ENCODE measurements at regions not wholly inside any gene's neighbourhood (a gene's known extent, or its start where the extent isn't known, plus 50 kb on each side); places are given as distances from the start of the nearest gene placed in this dataset.

- H3K9ac ChIP-seq (ENCODE audit: low read length), result no peak overlapping the region
- no peaks in the 10 kb centered on the region for H3K9me3 ChIP-seq (ENCODE audit: control insufficient read depth, insufficient read depth, low read depth, low read length)
- H3K36me3 ChIP-seq (ENCODE audit: control insufficient read depth, insufficient read depth, low read length), result no peaks in the 10 kb centered on the region
- H3K4me3 ChIP-seq (ENCODE audit: low read depth, low read length), result no peak overlapping the region
- H3K27me3 ChIP-seq (ENCODE audit: control insufficient read depth, insufficient read depth, low read length), result no peaks in the 10 kb centered on the region
- H3K4me1 ChIP-seq (ENCODE audit: control insufficient read depth, insufficient read depth, low read length), result no peaks in the 10 kb centered on the region
- no peak overlapping the region for H3K27ac ChIP-seq (ENCODE audit: low read depth, low read length)
Measured at GRCh38 chr4:31134720-31135119, 414.6 kb downstream of the PCDH7 start.

- Histone ChIP-seq H3K4me3 (ENCODE audit: low read depth, low read length) (no peak overlapping the region), H3K27me3 (ENCODE audit: control insufficient read depth, insufficient read depth, low read length) (no peaks in the 10 kb centered on the region), H3K4me1 (ENCODE audit: control insufficient read depth, insufficient read depth, low read length) (no peaks in the 10 kb centered on the region), H3K9ac (ENCODE audit: low read length) (no peak overlapping the region), H3K27ac (ENCODE audit: low read depth, low read length) (no peak overlapping the region), H3K9me3 (ENCODE audit: control insufficient read depth, insufficient read depth, low read depth, low read length) (no peaks in the 10 kb centered on the region), H3K36me3 (ENCODE audit: control insufficient read depth, insufficient read depth, low read length) (no peaks in the 10 kb centered on the region)
Measured at GRCh38 chr4:31139767-31140166, 419.6 kb downstream of the PCDH7 start.

- no peaks in the 10 kb centered on the region for H3K36me3 ChIP-seq (ENCODE audit: control insufficient read depth, insufficient read depth, low read length)
- H3K4me1 ChIP-seq (ENCODE audit: control insufficient read depth, insufficient read depth, low read length), result no peaks in the 10 kb centered on the region
- H3K4me3 ChIP-seq (ENCODE audit: low read depth, low read length), result no peak overlapping the region
- H3K9ac ChIP-seq (ENCODE audit: low read length), result no peak overlapping the region
- no peak overlapping the region for H3K27ac ChIP-seq (ENCODE audit: low read depth, low read length)
- H3K27me3 ChIP-seq (ENCODE audit: control insufficient read depth, insufficient read depth, low read length), result no peaks in the 10 kb centered on the region
- no peaks in the 10 kb centered on the region for H3K9me3 ChIP-seq (ENCODE audit: control insufficient read depth, insufficient read depth, low read depth, low read length)
Measured at GRCh38 chr4:31141095-31141831, 421.1 kb downstream of the PCDH7 start.

- Histone ChIP-seq H3K4me3 (ENCODE audit: low read depth, low read length) (no peak overlapping the region), H3K9ac (ENCODE audit: low read length) (no peak overlapping the region), H3K9me3 (ENCODE audit: control insufficient read depth, insufficient read depth, low read depth, low read length) (no peaks in the 10 kb centered on the region), H3K27me3 (ENCODE audit: control insufficient read depth, insufficient read depth, low read length) (no peaks in the 10 kb centered on the region), H3K4me1 (ENCODE audit: control insufficient read depth, insufficient read depth, low read length) (no peaks in the 10 kb centered on the region), H3K27ac (ENCODE audit: low read depth, low read length) (no peak overlapping the region), H3K36me3 (ENCODE audit: control insufficient read depth, insufficient read depth, low read length) (no peaks in the 10 kb centered on the region)
Measured at GRCh38 chr4:31141832-31142142, 421.6 kb downstream of the PCDH7 start.

- no peak overlapping the region for H3K4me3 ChIP-seq (ENCODE audit: low read depth, low read length)
- no peaks in the 10 kb centered on the region for H3K27me3 ChIP-seq (ENCODE audit: control insufficient read depth, insufficient read depth, low read length)
- H3K36me3 ChIP-seq (ENCODE audit: control insufficient read depth, insufficient read depth, low read length), result no peaks in the 10 kb centered on the region
- H3K9me3 ChIP-seq (ENCODE audit: control insufficient read depth, insufficient read depth, low read depth, low read length), result no peaks in the 10 kb centered on the region
- H3K9ac ChIP-seq (ENCODE audit: low read length), result no peak overlapping the region
- no peak overlapping the region for H3K27ac ChIP-seq (ENCODE audit: low read depth, low read length)
- peaks cover 12% of the 10 kb centered on the region; the same call in 1 of the 2 replicates for H3K4me1 ChIP-seq (ENCODE audit: control insufficient read depth, insufficient read depth, low read length)
Measured at GRCh38 chr4:31146366-31146765, 426.2 kb downstream of the PCDH7 start.

GRCh38 chr4:31148990-31149389 is 428.8 kb downstream of the PCDH7 start:
- Histone ChIP-seq H3K4me3 (ENCODE audit: low read depth, low read length) (no peak overlapping the region), H3K9ac (ENCODE audit: low read length) (no peak overlapping the region), H3K9me3 (ENCODE audit: control insufficient read depth, insufficient read depth, low read depth, low read length) (no peaks in the 10 kb centered on the region), H3K27ac (ENCODE audit: low read depth, low read length) (no peak overlapping the region), H3K36me3 (ENCODE audit: control insufficient read depth, insufficient read depth, low read length) (no peaks in the 10 kb centered on the region), H3K4me1 (ENCODE audit: control insufficient read depth, insufficient read depth, low read length) (peaks cover 12% of the 10 kb centered on the region; the same call in 1 of the 2 replicates), H3K27me3 (ENCODE audit: control insufficient read depth, insufficient read depth, low read length) (no peaks in the 10 kb centered on the region)

- H3K9ac ChIP-seq (ENCODE audit: low read length), result no peak overlapping the region
- H3K4me1 ChIP-seq (ENCODE audit: control insufficient read depth, insufficient read depth, low read length), result no peaks in the 10 kb centered on the region
- no peaks in the 10 kb centered on the region for H3K27me3 ChIP-seq (ENCODE audit: control insufficient read depth, insufficient read depth, low read length)
Measured at GRCh38 chr4:31156221-31156620, 436.1 kb downstream of the PCDH7 start.

GRCh38 chr4:31160146-31160545 is 440.0 kb downstream of the PCDH7 start:
- H3K27ac ChIP-seq (ENCODE audit: low read depth, low read length), result no peak overlapping the region
- no peaks in the 10 kb centered on the region for H3K9me3 ChIP-seq (ENCODE audit: control insufficient read depth, insufficient read depth, low read depth, low read length)
- H3K4me1 ChIP-seq (ENCODE audit: control insufficient read depth, insufficient read depth, low read length), result no peaks in the 10 kb centered on the region
- H3K27me3 ChIP-seq (ENCODE audit: control insufficient read depth, insufficient read depth, low read length), result no peaks in the 10 kb centered on the region
- no peaks in the 10 kb centered on the region for H3K36me3 ChIP-seq (ENCODE audit: control insufficient read depth, insufficient read depth, low read length)
- H3K9ac ChIP-seq (ENCODE audit: low read length), result no peak overlapping the region
- no peak overlapping the region for H3K4me3 ChIP-seq (ENCODE audit: low read depth, low read length)

More at GRCh38 chr4:31156221-31156620, 436.1 kb downstream of the PCDH7 start:
- Histone ChIP-seq H3K27ac (ENCODE audit: low read depth, low read length) (no peak overlapping the region), H3K4me3 (ENCODE audit: low read depth, low read length) (no peak overlapping the region), H3K9me3 (ENCODE audit: control insufficient read depth, insufficient read depth, low read depth, low read length) (no peaks in the 10 kb centered on the region), H3K36me3 (ENCODE audit: control insufficient read depth, insufficient read depth, low read length) (no peaks in the 10 kb centered on the region)

GRCh38 chr4:31169846-31170245 is 449.7 kb downstream of the PCDH7 start:
- Histone ChIP-seq H3K27ac (ENCODE audit: low read depth, low read length) (no peak overlapping the region), H3K4me3 (ENCODE audit: low read depth, low read length) (no peak overlapping the region), H3K36me3 (ENCODE audit: control insufficient read depth, insufficient read depth, low read length) (no peaks in the 10 kb centered on the region), H3K9ac (ENCODE audit: low read length) (no peak overlapping the region), H3K9me3 (ENCODE audit: control insufficient read depth, insufficient read depth, low read depth, low read length) (no peaks in the 10 kb centered on the region), H3K27me3 (ENCODE audit: control insufficient read depth, insufficient read depth, low read length) (no peaks in the 10 kb centered on the region), H3K4me1 (ENCODE audit: control insufficient read depth, insufficient read depth, low read length) (no peaks in the 10 kb centered on the region; the same call in 1 of the 2 replicates)

GRCh38 chr4:31171362-31171761 is 451.2 kb downstream of the PCDH7 start:
- H3K9me3 ChIP-seq (ENCODE audit: control insufficient read depth, insufficient read depth, low read depth, low read length), result no peaks in the 10 kb centered on the region
- H3K4me3 ChIP-seq (ENCODE audit: low read depth, low read length), result no peak overlapping the region
- no peaks in the 10 kb centered on the region for H3K36me3 ChIP-seq (ENCODE audit: control insufficient read depth, insufficient read depth, low read length)
- H3K9ac ChIP-seq (ENCODE audit: low read length), result no peak overlapping the region
- no peaks in the 10 kb centered on the region; the same call in 1 of the 2 replicates for H3K4me1 ChIP-seq (ENCODE audit: control insufficient read depth, insufficient read depth, low read length)
- no peaks in the 10 kb centered on the region for H3K27me3 ChIP-seq (ENCODE audit: control insufficient read depth, insufficient read depth, low read length)
- no peak overlapping the region for H3K27ac ChIP-seq (ENCODE audit: low read depth, low read length)

GRCh38 chr4:31175242-31175910 is 455.2 kb downstream of the PCDH7 start:
- Histone ChIP-seq H3K9me3 (ENCODE audit: control insufficient read depth, insufficient read depth, low read depth, low read length) (no peaks in the 10 kb centered on the region), H3K4me1 (ENCODE audit: control insufficient read depth, insufficient read depth, low read length) (no peaks in the 10 kb centered on the region), H3K27me3 (ENCODE audit: control insufficient read depth, insufficient read depth, low read length) (no peaks in the 10 kb centered on the region), H3K36me3 (ENCODE audit: control insufficient read depth, insufficient read depth, low read length) (no peaks in the 10 kb centered on the region), H3K9ac (ENCODE audit: low read length) (no peak overlapping the region), H3K4me3 (ENCODE audit: low read depth, low read length) (no peak overlapping the region), H3K27ac (ENCODE audit: low read depth, low read length) (no peak overlapping the region)
